Stimulated activated CD8-positive, alpha-beta memory T cell treated with anti-CD3 and anti-CD28 coated beads, Interleukin-7, amount 100 ng/mL, for 48 hours (primary cell): ENCODE measurements at regions not wholly inside any gene's neighbourhood (a gene's known extent, or its start where the extent isn't known, plus 50 kb on each side); places are given as distances from the start of the nearest gene placed in this dataset.
"Not testable (repeated sequence)": the region's sequence is repeated elsewhere in the genome, so short reads cannot be mapped to it uniquely, and the experiment has no call there.

Experiments
- DNase-seq, 2 donors: peaks; one replicate each; pipeline ENCODE4 v3.0.0-alpha.2; 2020; ENCODE audit warnings: low read depth in 1 of 2; ENCODE audit errors: extremely low read depth in 1 of 2

- no peak for DNase-seq
Measured at GRCh38 chr14:86363576-86363975, 833.6 kb downstream of the FLRT2 start.

- no peak for DNase-seq
Measured at GRCh38 chr14:86363047-86363446, 833.1 kb downstream of the FLRT2 start.

- no peak for DNase-seq
Measured at GRCh38 chr14:86357876-86358275, 827.9 kb downstream of the FLRT2 start.

GRCh38 chr14:86357119-86357518 is 827.2 kb downstream of the FLRT2 start:
- no peak for DNase-seq

- DNase-seq: no peak
Measured at GRCh38 chr14:86346818-86347384, 817.0 kb downstream of the FLRT2 start.

- DNase-seq: no peak
Measured at GRCh38 chr14:86334355-86334754, 804.4 kb downstream of the FLRT2 start.

- DNase-seq: no peak
Measured at GRCh38 chr14:86333493-86333892, 803.5 kb downstream of the FLRT2 start.

GRCh38 chr14:86331341-86331740 is 801.4 kb downstream of the FLRT2 start:
- DNase-seq: no peak

- no peak for DNase-seq
Measured at GRCh38 chr14:86321151-86321550, 791.2 kb downstream of the FLRT2 start.

GRCh38 chr14:86312154-86312665 is 782.3 kb downstream of the FLRT2 start:
- DNase-seq: not testable (repeated sequence)

- DNase-seq: no peak
Measured at GRCh38 chr14:86311151-86311550, 781.2 kb downstream of the FLRT2 start.

GRCh38 chr14:86310611-86311010 is 780.7 kb downstream of the FLRT2 start:
- DNase-seq: no peak

- no peak for DNase-seq
Measured at GRCh38 chr14:86310148-86310547, 780.2 kb downstream of the FLRT2 start.

GRCh38 chr14:86305058-86305457 is 775.1 kb downstream of the FLRT2 start:
- DNase-seq: no peak

GRCh38 chr14:86299994-86300393 is 770.0 kb downstream of the FLRT2 start:
- no peak for DNase-seq

- DNase-seq: no peak
Measured at GRCh38 chr14:86296173-86296572, 766.2 kb downstream of the FLRT2 start.

GRCh38 chr14:86288336-86288735 is 758.4 kb downstream of the FLRT2 start:
- no peak for DNase-seq

GRCh38 chr14:86279405-86279804 is 749.5 kb downstream of the FLRT2 start:
- no peak for DNase-seq

GRCh38 chr14:86257973-86258372 is 728.0 kb downstream of the FLRT2 start:
- no peak for DNase-seq

- DNase-seq: no peak
Measured at GRCh38 chr14:86243158-86243557, 713.2 kb downstream of the FLRT2 start.

- DNase-seq: no peak
Measured at GRCh38 chr14:86237733-86238132, 707.8 kb downstream of the FLRT2 start.

GRCh38 chr14:86221755-86222154 is 691.8 kb downstream of the FLRT2 start:
- DNase-seq: no peak

- no peak for DNase-seq
Measured at GRCh38 chr14:86221000-86221399, 691.1 kb downstream of the FLRT2 start.
